Duodenal mucosa (tissue), 2 donors: ENCODE measurements at regions not wholly inside any gene's neighbourhood (a gene's known extent, or its start where the extent isn't known, plus 50 kb on each side); places are given as distances from the start of the nearest gene placed in this dataset.

Experiments
- H3K27ac ChIP-seq: one replicate; pipeline ENCODE4 v1.7.0; 2013; ENCODE audit warnings: low read depth, low read length
- H3K27me3 ChIP-seq, 2 donors: one replicate each; pipeline ENCODE4 v1.7.0; 2013; ENCODE audit warnings: low read length in 2 of 2, control low read depth in 1 of 2; ENCODE audit not compliant: insufficient read depth in 2 of 2, control insufficient read depth in 1 of 2
- H3K36me3 ChIP-seq, 2 donors: one replicate each; pipeline ENCODE4 v1.7.0; 2013; ENCODE audit warnings: low read length in 2 of 2, control low read depth in 1 of 2; ENCODE audit not compliant: insufficient read depth in 2 of 2, control insufficient read depth in 1 of 2
- H3K4me1 ChIP-seq, 2 donors: one replicate each; pipeline ENCODE4 v1.7.0; 2013; ENCODE audit warnings: low read length in 2 of 2, control low read depth in 1 of 2; ENCODE audit not compliant: insufficient read depth in 2 of 2, control insufficient read depth in 1 of 2
- H3K4me3 ChIP-seq, 2 donors: one replicate each; pipeline ENCODE4 v1.7.0; 2013; ENCODE audit warnings: low read length in 2 of 2, low read depth in 1 of 2
- H3K9ac ChIP-seq, 2 donors: one replicate each; pipeline ENCODE4 v1.7.0; 2013; ENCODE audit warnings: low read length in 2 of 2, low read depth in 1 of 2
- H3K9me3 ChIP-seq, 2 donors: one replicate each; pipeline ENCODE4 v1.7.0; 2013; ENCODE audit warnings: low read length in 2 of 2, control low read depth in 1 of 2; ENCODE audit not compliant: control insufficient read depth in 1 of 2

DNA sequence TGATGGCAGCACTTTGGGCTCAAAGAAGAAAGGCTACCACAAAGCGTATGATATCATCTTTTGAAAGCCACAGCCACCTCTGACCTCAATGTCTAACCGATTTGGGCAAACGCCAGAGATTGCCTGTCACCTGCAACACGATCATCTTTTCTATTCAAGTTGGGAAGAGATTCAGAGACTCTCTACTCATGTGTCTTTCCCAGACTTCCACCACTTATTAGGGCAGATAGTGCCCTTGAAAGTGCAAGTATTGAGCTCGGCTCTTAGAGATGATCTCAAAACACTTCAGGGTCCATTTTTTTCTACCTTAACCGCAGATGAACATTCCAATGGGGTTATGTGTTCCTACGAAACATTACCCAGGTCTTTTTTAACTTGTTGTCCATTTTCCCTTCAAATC, 213.7 kb downstream of the DRD1 start:
- Histone ChIP-seq H3K4me1 (no peaks in the 10 kb centered on the region), H3K36me3 (no peaks in the 10 kb centered on the region), H3K9me3 (no peaks in the 10 kb centered on the region), H3K9ac (no peak overlapping the region), H3K4me3 (no peak overlapping the region), H3K27ac (no peak overlapping the region), H3K27me3 (no peaks in the 10 kb centered on the region)

DNA sequence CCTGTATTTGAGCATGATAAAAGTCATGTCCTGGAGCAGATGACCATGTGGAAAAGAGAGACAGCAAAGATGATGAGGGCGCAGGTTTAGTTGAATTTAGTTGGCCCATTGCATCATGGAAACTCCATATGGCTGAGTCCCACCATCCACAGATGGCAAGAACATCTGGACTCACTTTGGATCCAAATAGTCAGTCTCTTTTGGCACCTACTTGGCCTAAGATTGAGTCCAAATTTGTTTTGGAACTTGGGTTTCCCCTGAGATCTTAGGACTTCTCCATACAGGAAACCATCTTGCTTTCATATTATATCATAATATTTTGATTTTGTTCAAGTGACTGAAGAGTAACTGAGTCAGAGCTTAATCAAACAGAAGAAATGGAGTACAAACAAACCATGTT, 217.5 kb downstream of the DRD1 start:
- Histone ChIP-seq H3K27ac (no peak overlapping the region), H3K9me3 (no peaks in the 10 kb centered on the region), H3K27me3 (no peaks in the 10 kb centered on the region), H3K4me1 (no peaks in the 10 kb centered on the region), H3K4me3 (no peak overlapping the region), H3K36me3 (no peaks in the 10 kb centered on the region), H3K9ac (no peak overlapping the region)

DNA sequence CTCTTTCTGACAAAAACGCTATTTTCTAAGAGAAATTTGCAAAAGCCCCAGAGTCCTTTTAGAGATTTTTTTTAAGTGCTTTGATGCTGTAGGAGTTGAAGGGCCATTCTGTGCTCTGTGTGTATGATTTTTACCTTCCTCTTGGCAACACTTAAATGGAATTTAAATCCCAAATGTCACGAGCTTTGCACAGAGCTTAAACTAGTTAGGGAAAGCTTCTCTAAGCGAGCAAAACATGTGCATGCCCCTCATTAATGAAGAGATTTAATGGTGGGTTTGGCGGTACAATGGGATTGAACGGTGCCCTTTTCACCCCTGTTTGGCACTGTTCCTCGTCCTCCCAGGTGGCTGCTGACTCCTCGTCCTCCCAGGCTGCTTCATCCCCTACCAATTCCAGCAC, 220.7 kb downstream of the DRD1 start:
- H3K9ac ChIP-seq, result no peak overlapping the region

DNA sequence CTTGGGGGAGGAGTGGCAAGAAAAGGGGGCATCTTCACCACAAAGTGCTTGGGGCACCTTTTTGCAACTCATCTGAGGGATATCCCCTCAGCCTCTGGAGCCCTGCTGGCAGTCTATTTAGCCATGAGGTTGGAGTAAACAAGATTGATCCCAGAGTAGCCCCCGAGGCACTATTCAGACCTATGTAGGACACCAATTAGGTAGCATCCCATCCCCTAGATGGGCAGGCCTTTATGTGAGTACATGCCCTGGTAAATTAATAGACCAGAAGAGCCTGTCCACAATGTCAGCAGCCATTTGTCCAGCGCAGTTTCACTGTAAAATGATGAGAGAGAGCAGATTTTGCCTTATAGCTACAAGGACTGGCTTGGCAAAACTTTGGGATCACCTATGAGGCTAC, 221.4 kb downstream of the DRD1 start:
- no peak overlapping the region for H3K27ac ChIP-seq
- no peak overlapping the region for H3K9ac ChIP-seq
- no peaks in the 10 kb centered on the region for H3K27me3 ChIP-seq
- no peaks in the 10 kb centered on the region for H3K36me3 ChIP-seq
- no peaks in the 10 kb centered on the region for H3K9me3 ChIP-seq
- no peak overlapping the region for H3K4me3 ChIP-seq
- H3K4me1 ChIP-seq, result no peaks in the 10 kb centered on the region

More for the DNA sequence above, 220.7 kb downstream of the DRD1 start:
- no peak overlapping the region for H3K27ac ChIP-seq
- H3K4me3 ChIP-seq, result no peak overlapping the region
- no peaks in the 10 kb centered on the region for H3K27me3 ChIP-seq
- H3K36me3 ChIP-seq, result no peaks in the 10 kb centered on the region
- no peaks in the 10 kb centered on the region for H3K9me3 ChIP-seq
- H3K4me1 ChIP-seq, result no peaks in the 10 kb centered on the region

DNA sequence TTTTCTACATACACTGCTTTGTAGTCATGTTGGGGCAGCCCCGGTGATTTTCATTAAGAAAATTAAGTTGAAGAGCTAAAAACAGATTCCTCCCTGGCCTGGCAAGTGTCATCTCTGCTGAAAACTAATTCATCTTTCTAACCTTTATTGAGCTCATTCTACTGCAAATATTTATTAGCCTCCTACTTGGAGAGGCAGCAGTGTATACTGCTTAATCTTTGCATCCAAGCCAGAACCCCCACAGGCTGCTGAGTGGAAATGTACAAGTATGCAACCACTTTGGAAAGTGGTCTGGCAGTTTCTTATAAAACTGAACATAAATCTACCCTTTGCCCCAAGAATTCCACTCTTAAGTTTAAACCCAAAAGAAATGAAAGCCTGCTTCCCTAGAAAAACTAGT, 223.4 kb downstream of the DRD1 start:
- no peaks in the 10 kb centered on the region for H3K36me3 ChIP-seq
- H3K9ac ChIP-seq, result no peak overlapping the region
- H3K27me3 ChIP-seq, result no peaks in the 10 kb centered on the region
- no peak overlapping the region for H3K4me3 ChIP-seq
- no peaks in the 10 kb centered on the region for H3K4me1 ChIP-seq
- H3K9me3 ChIP-seq, result no peaks in the 10 kb centered on the region
- no peak overlapping the region for H3K27ac ChIP-seq

DNA sequence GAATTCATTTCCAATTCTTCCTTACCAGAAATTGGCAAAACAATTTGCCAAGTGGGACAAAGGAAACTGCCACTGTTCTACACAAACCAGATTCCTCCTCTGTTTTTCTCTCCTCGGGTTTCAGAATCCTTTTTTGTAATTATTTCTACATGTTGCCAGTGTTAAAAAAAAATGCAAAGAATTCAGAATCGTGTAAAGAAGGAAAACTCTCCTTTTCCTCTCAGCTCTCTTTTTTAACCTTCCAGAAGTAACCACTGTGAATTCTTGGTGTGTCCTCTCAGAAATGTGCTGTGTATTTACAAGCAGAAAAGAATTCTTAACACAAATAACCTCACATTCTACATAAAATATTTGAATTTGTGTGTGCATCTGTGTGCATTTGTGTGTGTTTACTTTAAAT, 224.6 kb downstream of the DRD1 start:
- Histone ChIP-seq H3K27me3 (no peaks in the 10 kb centered on the region), H3K4me3 (no peak overlapping the region), H3K9ac (no peak overlapping the region), H3K27ac (no peak overlapping the region), H3K4me1 (no peaks in the 10 kb centered on the region), H3K9me3 (no peaks in the 10 kb centered on the region), H3K36me3 (no peaks in the 10 kb centered on the region)

DNA sequence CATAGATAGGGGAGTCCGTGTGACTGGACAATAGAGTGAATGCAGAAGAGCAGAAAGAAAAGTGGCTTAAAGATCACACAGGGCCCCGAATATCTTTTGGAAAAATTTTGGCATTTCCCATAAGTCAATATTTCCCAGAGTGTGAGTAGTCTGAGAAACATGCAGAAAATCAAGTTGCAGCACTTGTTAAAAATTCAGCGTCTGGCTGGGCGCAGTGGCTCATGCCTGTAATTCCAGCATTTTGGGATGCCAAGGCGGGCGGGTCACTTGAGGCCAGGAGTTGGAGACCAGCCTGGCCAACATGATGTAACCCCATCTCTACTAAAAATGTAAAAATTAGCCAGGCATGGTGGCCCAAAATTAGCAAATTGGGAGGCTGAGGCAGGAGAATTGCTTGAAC, 227.0 kb downstream of the DRD1 start:
- no peak overlapping the region for H3K27ac ChIP-seq
- H3K4me1 ChIP-seq, result no peaks in the 10 kb centered on the region
- no peaks in the 10 kb centered on the region for H3K27me3 ChIP-seq
- no peaks in the 10 kb centered on the region for H3K9me3 ChIP-seq
- no peak overlapping the region for H3K4me3 ChIP-seq
- no peaks in the 10 kb centered on the region for H3K36me3 ChIP-seq
- H3K9ac ChIP-seq, result no peak overlapping the region

DNA sequence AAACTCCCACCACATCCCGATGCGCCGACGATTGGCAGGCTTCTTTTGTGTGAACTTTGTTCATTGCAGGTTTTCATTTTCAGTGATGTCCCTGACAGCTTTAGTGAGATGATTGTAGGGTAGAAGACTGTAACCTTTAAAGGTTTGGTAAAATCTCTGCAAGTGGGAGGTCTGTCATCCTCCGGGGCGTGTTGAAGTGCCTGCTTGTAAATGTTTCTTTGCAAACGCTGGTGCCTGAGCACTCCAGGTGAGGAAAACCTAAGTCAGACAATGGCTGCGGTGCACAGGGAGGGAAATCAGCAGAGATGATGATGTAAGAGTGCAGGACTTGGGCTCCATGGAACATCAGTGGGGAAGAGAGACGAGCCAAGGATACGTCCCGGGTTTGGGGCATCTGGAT, 228.1 kb downstream of the DRD1 start:
- no peaks in the 10 kb centered on the region for H3K9me3 ChIP-seq
- no peak overlapping the region for H3K27ac ChIP-seq
- H3K4me3 ChIP-seq, result no peak overlapping the region
- H3K4me1 ChIP-seq, result no peaks in the 10 kb centered on the region
- no peaks in the 10 kb centered on the region for H3K27me3 ChIP-seq
- H3K9ac ChIP-seq, result no peak overlapping the region
- no peaks in the 10 kb centered on the region for H3K36me3 ChIP-seq

DNA sequence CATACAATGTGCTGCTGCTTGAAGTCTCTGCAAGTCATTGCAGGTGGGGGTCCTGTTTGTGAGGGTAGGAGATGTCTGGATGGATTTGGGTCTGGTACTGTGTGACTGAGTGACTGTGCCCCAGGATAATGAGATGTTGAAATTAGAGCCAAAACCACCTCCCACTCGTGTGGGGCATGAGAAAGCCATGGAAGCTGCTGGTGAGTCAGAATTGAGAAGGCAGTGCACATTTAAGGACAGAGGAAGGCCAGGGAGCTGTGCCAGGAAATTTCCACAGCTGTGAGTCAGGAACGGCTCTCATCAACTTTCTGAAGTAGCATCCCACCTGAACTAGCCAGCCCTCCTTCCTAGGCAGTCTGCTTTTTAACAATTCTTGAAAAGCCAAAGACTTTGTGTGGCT, 229.8 kb downstream of the DRD1 start:
- Histone ChIP-seq H3K9me3 (no peaks in the 10 kb centered on the region), H3K4me1 (no peaks in the 10 kb centered on the region), H3K4me3 (no peak overlapping the region), H3K36me3 (no peaks in the 10 kb centered on the region), H3K9ac (no peak overlapping the region), H3K27me3 (no peaks in the 10 kb centered on the region), H3K27ac (no peak overlapping the region)

DNA sequence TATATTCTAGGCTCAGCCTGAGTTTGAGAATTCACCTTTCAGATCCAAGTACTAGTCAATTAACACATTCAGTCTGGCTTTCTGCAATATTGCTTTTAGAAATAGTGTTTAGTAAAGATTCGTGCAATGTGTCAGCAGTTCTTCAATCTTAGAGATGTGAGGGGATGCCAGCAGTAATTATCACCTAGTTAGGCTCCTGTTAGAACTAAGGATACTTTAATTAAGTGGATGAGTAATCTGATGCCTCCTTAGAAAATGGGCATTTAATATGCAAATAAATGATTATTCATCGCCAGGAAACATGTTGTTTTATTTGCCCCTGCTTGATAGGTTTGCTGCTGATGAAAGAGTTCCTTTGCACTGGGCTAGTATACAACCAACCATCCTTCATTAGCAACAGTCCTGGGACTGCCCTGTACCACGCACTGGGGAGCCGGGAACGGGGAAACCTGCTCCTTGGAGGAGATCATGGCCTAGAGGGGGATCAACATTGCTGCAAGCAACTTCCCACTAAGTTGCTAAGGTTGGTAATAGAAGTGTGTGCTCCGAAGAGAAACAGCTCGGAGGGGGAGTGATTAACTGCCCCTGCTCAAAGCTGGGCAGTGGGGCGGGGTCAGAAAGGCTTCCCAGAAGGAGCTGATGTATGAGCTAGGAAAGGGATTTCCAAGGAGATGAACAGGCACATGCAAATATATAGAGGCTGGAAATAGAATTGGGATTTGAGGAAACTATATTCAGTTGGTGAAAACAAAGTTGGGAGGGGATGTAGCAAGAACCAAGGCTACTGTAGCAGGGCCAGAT, 231.8 kb downstream of the DRD1 start:
- H3K4me3 ChIP-seq, result no peak overlapping the region
- H3K27me3 ChIP-seq, result peaks cover 0 to 6% of the 10 kb centered on the region in 2 donors
- no peaks in the 10 kb centered on the region for H3K36me3 ChIP-seq
- H3K27ac ChIP-seq, result no peak overlapping the region
- H3K4me1 ChIP-seq, result no peaks in the 10 kb centered on the region
- H3K9me3 ChIP-seq, result no peaks in the 10 kb centered on the region
- H3K9ac ChIP-seq, result no peak overlapping the region
